ENCODE measurements at regions not wholly inside any gene's neighbourhood (a gene's known extent, or its start where the extent isn't known, plus 50 kb on each side); places are given as distances from the start of the nearest gene placed in this dataset.

- TF ChIP-seq, protein P1, sequence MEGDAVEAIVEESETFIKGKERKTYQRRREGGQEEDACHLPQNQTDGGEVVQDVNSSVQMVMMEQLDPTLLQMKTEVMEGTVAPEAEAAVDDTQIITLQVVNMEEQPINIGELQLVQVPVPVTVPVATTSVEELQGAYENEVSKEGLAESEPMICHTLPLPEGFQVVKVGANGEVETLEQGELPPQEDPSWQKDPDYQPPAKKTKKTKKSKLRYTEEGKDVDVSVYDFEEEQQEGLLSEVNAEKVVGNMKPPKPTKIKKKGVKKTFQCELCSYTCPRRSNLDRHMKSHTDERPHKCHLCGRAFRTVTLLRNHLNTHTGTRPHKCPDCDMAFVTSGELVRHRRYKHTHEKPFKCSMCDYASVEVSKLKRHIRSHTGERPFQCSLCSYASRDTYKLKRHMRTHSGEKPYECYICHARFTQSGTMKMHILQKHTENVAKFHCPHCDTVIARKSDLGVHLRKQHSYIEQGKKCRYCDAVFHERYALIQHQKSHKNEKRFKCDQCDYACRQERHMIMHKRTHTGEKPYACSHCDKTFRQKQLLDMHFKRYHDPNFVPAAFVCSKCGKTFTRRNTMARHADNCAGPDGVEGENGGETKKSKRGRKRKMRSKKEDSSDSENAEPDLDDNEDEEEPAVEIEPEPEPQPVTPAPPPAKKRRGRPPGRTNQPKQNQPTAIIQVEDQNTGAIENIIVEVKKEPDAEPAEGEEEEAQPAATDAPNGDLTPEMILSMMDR (IDR thresholded peaks at IDR 0.05; ENCODE audit: low read length): no peak
- TF ChIP-seq EZH2 (optimal IDR thresholded peaks at IDR 0.05; ENCODE audit: low read depth, low read length): no peak
These were observed 537.6 kb downstream of the ARL4A start for GRCh38 chr7:13225068-13225467.
